MM.1S (cell line): ENCODE measurements at regions not wholly inside any gene's neighbourhood (a gene's known extent, or its start where the extent isn't known, plus 50 kb on each side); places are given as distances from the start of the nearest gene placed in this dataset.

Experiments used
- DNase-seq: peaks from one replicate; pipeline ENCODE4 v3.0.0-alpha.2; 2015
- H2AFZ ChIP-seq: fragments of 300-600 bp; sonication (generic); 2 replicates; pipeline ENCODE4 v1.6.0; 2016; ENCODE audit warnings: antibody characterized with exemption, low read length
- H3F3A ChIP-seq: fragments of 300-600 bp; sonication (generic); 2 replicates; pipeline ENCODE4 v1.6.1; 2016; ENCODE audit warnings: mild to moderate bottlenecking, antibody characterized with exemption, low read length, moderate library complexity, mixed read lengths; ENCODE audit not compliant: insufficient read depth
- H3K27ac ChIP-seq: fragments of 300-600 bp; sonication (generic); 2 replicates; pipeline ENCODE4 v1.5.1; 2016; ENCODE audit warnings: mild to moderate bottlenecking, low read length
- H3K27me3 ChIP-seq: fragments of 300-600 bp; sonication (generic); replicated peaks from 2 replicates; pipeline ENCODE4 v1.6.0; 2016; ENCODE audit warnings: low read length; ENCODE audit not compliant: insufficient read depth
- H3K36me3 ChIP-seq: fragments of 300-600 bp; sonication (generic); replicated peaks from 2 replicates; pipeline ENCODE4 v1.6.1; 2016; ENCODE audit warnings: mild to moderate bottlenecking, low read length, mixed read lengths; ENCODE audit not compliant: insufficient read depth
- H3K4me1 ChIP-seq: fragments of 300-600 bp; sonication (generic); 2 replicates; pipeline ENCODE4 v1.6.1; 2016; ENCODE audit warnings: low read length, mixed read lengths
- H3K4me2 ChIP-seq: fragments of 300-600 bp; sonication (generic); 2 replicates; pipeline ENCODE4 v1.6.0; 2016; ENCODE audit warnings: low read depth, low read length
- H3K4me3 ChIP-seq: fragments of 300-600 bp; sonication (generic); 2 replicates; pipeline ENCODE4 v1.5.1; 2016; ENCODE audit warnings: low read length, mixed read lengths
- H3K79me2 ChIP-seq: fragments of 300-600 bp; sonication (generic); 2 replicates; pipeline ENCODE4 v1.6.1; 2016; ENCODE audit warnings: mixed run types, low read length, mixed read lengths
- H3K9ac ChIP-seq: fragments of 300-600 bp; sonication (generic); 2 replicates; pipeline ENCODE4 v1.6.1; 2016; ENCODE audit warnings: low read length, mixed read lengths
- H3K9me2 ChIP-seq: fragments of 300-600 bp; sonication (generic); replicated peaks from 2 replicates; pipeline ENCODE4 v1.6.1; 2016; ENCODE audit warnings: mild to moderate bottlenecking, low read length, mixed read lengths; ENCODE audit not compliant: insufficient read depth
- H3K9me3 ChIP-seq: fragments of 300-600 bp; sonication (generic); replicated peaks from 2 replicates; pipeline ENCODE4 v1.6.1; 2016; ENCODE audit warnings: mild to moderate bottlenecking, low read length, mixed read lengths; ENCODE audit not compliant: insufficient read depth
- H4K20me1 ChIP-seq: fragments of 300-600 bp; sonication (generic); 2 replicates; pipeline ENCODE4 v1.6.1; 2016; ENCODE audit warnings: mild to moderate bottlenecking, low read length, moderate library complexity, mixed read lengths; ENCODE audit not compliant: insufficient read depth
- CTCF ChIP-seq: fragments of 300-600 bp; sonication (generic); IDR thresholded peaks from 2 replicates; pipeline ENCODE4 v1.5.1; 2016; ENCODE audit warnings: antibody characterized with exemption, low read length, mixed read lengths
- EZH2 ChIP-seq: fragments of 300-600 bp; sonication (generic); optimal IDR thresholded peaks from 2 replicates; pipeline ENCODE3; 2017; ENCODE audit warnings: low read depth, mild to moderate bottlenecking, antibody characterized with exemption, low read length, mixed read lengths
- EZH2phosphoT487 ChIP-seq: fragments of 300-600 bp; sonication (generic); IDR thresholded peaks from 2 replicates; pipeline ENCODE4 v1.6.1; 2018; ENCODE audit warnings: antibody characterized with exemption, low read length

GRCh38 chr7:86262781-86263180 lies 380.9 kb upstream of the GRM3 start:
- H4K20me1 ChIP-seq = no peaks in the 10 kb centered on the region
- no peaks in the 10 kb centered on the region for H3K36me3 ChIP-seq
- no peak overlapping the region for H3K27ac ChIP-seq
- H3K27me3 ChIP-seq = no peaks in the 10 kb centered on the region
- H3F3A ChIP-seq = no peaks in the 10 kb centered on the region
- no peak overlapping the region for H3K4me2 ChIP-seq
- no peak overlapping the region for H3K4me3 ChIP-seq
- no peak overlapping the region for H3K9ac ChIP-seq
- no peaks in the 10 kb centered on the region for H3K9me3 ChIP-seq
- TF ChIP-seq EZH2 (no peak), CTCF (no peak), EZH2phosphoT487 (no peak)
- no peaks in the 10 kb centered on the region for H3K79me2 ChIP-seq
- H3K4me1 ChIP-seq = no peaks in the 10 kb centered on the region
- H3K9me2 ChIP-seq = no peaks in the 10 kb centered on the region
- no peak overlapping the region for H2AFZ ChIP-seq
- DNase-seq = no peak

- Histone ChIP-seq H3K27ac (no peak overlapping the region), H3K79me2 (no peaks in the 10 kb centered on the region), H3K36me3 (no peaks in the 10 kb centered on the region)
Measured at GRCh38 chr7:86257894-86258293, 385.8 kb upstream of the GRM3 start.

GRCh38 chr7:86252406-86252805 lies 391.3 kb upstream of the GRM3 start:
- H3K9me2 ChIP-seq = no peaks in the 10 kb centered on the region
- no peak overlapping the region for H3K9ac ChIP-seq

More at GRCh38 chr7:86257894-86258293, 385.8 kb upstream of the GRM3 start:
- Histone ChIP-seq H3K4me3 (no peak overlapping the region), H3K9me2 (no peaks in the 10 kb centered on the region), H3K4me1 (no peaks in the 10 kb centered on the region), H3K9ac (no peak overlapping the region), H3F3A (no peaks in the 10 kb centered on the region), H4K20me1 (no peaks in the 10 kb centered on the region), H3K9me3 (no peaks in the 10 kb centered on the region), H3K4me2 (no peak overlapping the region), H3K27me3 (no peaks in the 10 kb centered on the region), H2AFZ (no peak overlapping the region)
- DNase-seq = no peak
- TF ChIP-seq EZH2 = no peak
- TF ChIP-seq EZH2phosphoT487 = no peak
- no peak for TF ChIP-seq CTCF

More at GRCh38 chr7:86252406-86252805, 391.3 kb upstream of the GRM3 start:
- H4K20me1 ChIP-seq = no peaks in the 10 kb centered on the region
- no peaks in the 10 kb centered on the region for H3K36me3 ChIP-seq
- H3F3A ChIP-seq = no peaks in the 10 kb centered on the region
- no peak overlapping the region for H2AFZ ChIP-seq
- H3K79me2 ChIP-seq = no peaks in the 10 kb centered on the region
- no peaks in the 10 kb centered on the region for H3K27me3 ChIP-seq
- DNase-seq = no peak
- no peaks in the 10 kb centered on the region for H3K4me1 ChIP-seq
- H3K27ac ChIP-seq = no peak overlapping the region
- H3K4me3 ChIP-seq = no peak overlapping the region
- no peaks in the 10 kb centered on the region for H3K9me3 ChIP-seq
- TF ChIP-seq EZH2 (no peak), EZH2phosphoT487 (no peak), CTCF (no peak)
- H3K4me2 ChIP-seq = no peak overlapping the region
